ENCODE measurements at regions not wholly inside any gene's neighbourhood (a gene's known extent, or its start where the extent isn't known, plus 50 kb on each side); places are given as distances from the start of the nearest gene placed in this dataset.
"Not testable (repeated sequence)": the region's sequence is repeated elsewhere in the genome, so short reads cannot be mapped to it uniquely, and the experiment has no call there.

- Mint-ChIP-seq H3K9me3 (peaks cover 0 to 2% (median 0%) of the 10 kb centered on the region in 7 donors), H3K4me3 (no peak overlapping the region), H3K27ac (no peak overlapping the region), H3K4me1 (no peaks in the 10 kb centered on the region), H3K27me3 (no peaks in the 10 kb centered on the region), H3K36me3 (no peaks in the 10 kb centered on the region)
- no peaks in the 10 kb centered on the region for H3K9me3 ChIP-seq (ENCODE audit: control insufficient read depth in 2 of 2, low read length in 2 of 2)
- H3K4me1 ChIP-seq (ENCODE audit: control insufficient read depth, insufficient read depth, low read length, poor library complexity, severe bottlenecking): no peaks in the 10 kb centered on the region
- H3K36me3 ChIP-seq (ENCODE audit: control insufficient read depth, insufficient read depth, low read length): no peaks in the 10 kb centered on the region
- ATAC-seq (ENCODE audit: low read depth in 2 of 2) (no peak), DNase-seq (no peak)
- no peaks in the 10 kb centered on the region for H3K27me3 ChIP-seq (ENCODE audit: control insufficient read depth, insufficient read depth, low read length)
- no peak overlapping the region for H3K27ac ChIP-seq (ENCODE audit: insufficient read depth, low read length, poor library complexity, severe bottlenecking)
- H3K4me3 ChIP-seq (ENCODE audit: low read depth, low read length): no peak overlapping the region
Observed at GRCh38 chrY:16644270-16644800, 1235.7 kb downstream of the CDY2B start.

GRCh38 chrY:16639777-16640176 lies 1240.2 kb downstream of the CDY2B start:
- Histone ChIP-seq H3K36me3 (ENCODE audit: control insufficient read depth, insufficient read depth, low read length) (no peaks in the 10 kb centered on the region), H3K27me3 (ENCODE audit: control insufficient read depth, insufficient read depth, low read length) (no peaks in the 10 kb centered on the region), H3K4me3 (ENCODE audit: low read depth, low read length) (no peak overlapping the region), H3K9me3 (ENCODE audit: control insufficient read depth in 2 of 2, low read length in 2 of 2) (no peaks in the 10 kb centered on the region), H3K27ac (ENCODE audit: insufficient read depth, low read length, poor library complexity, severe bottlenecking) (no peak overlapping the region), H3K4me1 (ENCODE audit: control insufficient read depth, insufficient read depth, low read length, poor library complexity, severe bottlenecking) (no peaks in the 10 kb centered on the region)
- Mint-ChIP-seq H3K4me1 (no peaks in the 10 kb centered on the region), H3K27ac (peak overlapping the region in 1 of 3 donors; percentile 26), H3K36me3 (no peaks in the 10 kb centered on the region), H3K4me3 (no peak overlapping the region), H3K27me3 (no peaks in the 10 kb centered on the region), H3K9me3 (peaks cover 0 to 2% (median 0%) of the 10 kb centered on the region in 7 donors)
- ATAC-seq (ENCODE audit: low read depth in 2 of 2) (no peak), DNase-seq (no peak)

GRCh38 chrY:16638743-16639142 lies 1241.3 kb downstream of the CDY2B start:
- H3K27ac Mint-ChIP-seq; H3K27ac ChIP-seq (ENCODE audit: insufficient read depth, low read length, poor library complexity, severe bottlenecking); H3K9me3 ChIP-seq (ENCODE audit: control insufficient read depth in 2 of 2, low read length in 2 of 2); DNase-seq; H3K4me3 Mint-ChIP-seq; H3K4me3 ChIP-seq (ENCODE audit: low read depth, low read length); H3K4me1 ChIP-seq (ENCODE audit: control insufficient read depth, insufficient read depth, low read length, poor library complexity, severe bottlenecking); ATAC-seq (ENCODE audit: low read depth in 2 of 2); H3K4me1 Mint-ChIP-seq; H3K36me3 Mint-ChIP-seq; H3K36me3 ChIP-seq (ENCODE audit: control insufficient read depth, insufficient read depth, low read length); H3K27me3 Mint-ChIP-seq; H3K9me3 Mint-ChIP-seq; H3K27me3 ChIP-seq (ENCODE audit: control insufficient read depth, insufficient read depth, low read length): not testable (repeated sequence)

GRCh38 chrY:16636254-16636653 lies 1243.8 kb downstream of the CDY2B start:
- no peaks in the 10 kb centered on the region for H3K27me3 Mint-ChIP-seq

GRCh38 chrY:16629146-16629545 lies 1250.9 kb downstream of the CDY2B start:
- no peak overlapping the region for H3K4me3 Mint-ChIP-seq

More at GRCh38 chrY:16636254-16636653, 1243.8 kb downstream of the CDY2B start:
- no peak for DNase-seq
- Histone ChIP-seq H3K9me3 (ENCODE audit: control insufficient read depth in 2 of 2, low read length in 2 of 2) (no peaks in the 10 kb centered on the region), H3K27ac (ENCODE audit: insufficient read depth, low read length, poor library complexity, severe bottlenecking) (no peak overlapping the region), H3K4me1 (ENCODE audit: control insufficient read depth, insufficient read depth, low read length, poor library complexity, severe bottlenecking) (no peaks in the 10 kb centered on the region), H3K4me3 (ENCODE audit: low read depth, low read length) (no peak overlapping the region), H3K36me3 (ENCODE audit: control insufficient read depth, insufficient read depth, low read length) (no peaks in the 10 kb centered on the region), H3K27me3 (ENCODE audit: control insufficient read depth, insufficient read depth, low read length) (no peaks in the 10 kb centered on the region)
- H3K4me1 Mint-ChIP-seq: no peaks in the 10 kb centered on the region
- no peak for ATAC-seq (ENCODE audit: low read depth in 2 of 2)
- no peak overlapping the region for H3K4me3 Mint-ChIP-seq
- H3K9me3 Mint-ChIP-seq: peaks cover 0 to 4% (median 0%) of the 10 kb centered on the region in 7 donors
- no peaks in the 10 kb centered on the region for H3K36me3 Mint-ChIP-seq
- no peak overlapping the region for H3K27ac Mint-ChIP-seq

GRCh38 chrY:16627122-16627521 lies 1252.9 kb downstream of the CDY2B start:
- Mint-ChIP-seq H3K9me3 (no peaks in the 10 kb centered on the region), H3K27ac (no peak overlapping the region), H3K36me3 (no peaks in the 10 kb centered on the region), H3K4me1 (no peaks in the 10 kb centered on the region), H3K27me3 (no peaks in the 10 kb centered on the region), H3K4me3 (no peak overlapping the region)
- ATAC-seq (ENCODE audit: low read depth in 2 of 2): no peak
- no peak overlapping the region for H3K4me3 ChIP-seq (ENCODE audit: low read depth, low read length)
- no peaks in the 10 kb centered on the region for H3K27me3 ChIP-seq (ENCODE audit: control insufficient read depth, insufficient read depth, low read length)
- H3K9me3 ChIP-seq (ENCODE audit: control insufficient read depth in 2 of 2, low read length in 2 of 2): no peaks in the 10 kb centered on the region
- no peaks in the 10 kb centered on the region for H3K36me3 ChIP-seq (ENCODE audit: control insufficient read depth, insufficient read depth, low read length)
- no peaks in the 10 kb centered on the region for H3K4me1 ChIP-seq (ENCODE audit: control insufficient read depth, insufficient read depth, low read length, poor library complexity, severe bottlenecking)
- DNase-seq: no peak
- H3K27ac ChIP-seq (ENCODE audit: insufficient read depth, low read length, poor library complexity, severe bottlenecking): no peak overlapping the region

More at GRCh38 chrY:16629146-16629545, 1250.9 kb downstream of the CDY2B start:
- peaks cover 0 to 3% (median 0%) of the 10 kb centered on the region in 7 donors for H3K9me3 Mint-ChIP-seq
- no peaks in the 10 kb centered on the region for H3K4me1 ChIP-seq (ENCODE audit: control insufficient read depth, insufficient read depth, low read length, poor library complexity, severe bottlenecking)
- H3K4me1 Mint-ChIP-seq: no peaks in the 10 kb centered on the region
- no peak overlapping the region for H3K27ac Mint-ChIP-seq
- H3K36me3 ChIP-seq (ENCODE audit: control insufficient read depth, insufficient read depth, low read length): no peaks in the 10 kb centered on the region
- H3K4me3 ChIP-seq (ENCODE audit: low read depth, low read length): no peak overlapping the region
- DNase-seq (no peak), ATAC-seq (ENCODE audit: low read depth in 2 of 2) (no peak)
- H3K27me3 Mint-ChIP-seq: no peaks in the 10 kb centered on the region
- H3K9me3 ChIP-seq (ENCODE audit: control insufficient read depth in 2 of 2, low read length in 2 of 2): no peaks in the 10 kb centered on the region
- H3K36me3 Mint-ChIP-seq: no peaks in the 10 kb centered on the region
- no peaks in the 10 kb centered on the region for H3K27me3 ChIP-seq (ENCODE audit: control insufficient read depth, insufficient read depth, low read length)
- H3K27ac ChIP-seq (ENCODE audit: insufficient read depth, low read length, poor library complexity, severe bottlenecking): no peak overlapping the region

GRCh38 chrY:16616201-16616975 lies 1263.6 kb downstream of the CDY2B start:
- Histone ChIP-seq H3K36me3 (ENCODE audit: control insufficient read depth, insufficient read depth, low read length) (no peaks in the 10 kb centered on the region), H3K27me3 (ENCODE audit: control insufficient read depth, insufficient read depth, low read length) (no peaks in the 10 kb centered on the region), H3K4me1 (ENCODE audit: control insufficient read depth, insufficient read depth, low read length, poor library complexity, severe bottlenecking) (no peaks in the 10 kb centered on the region), H3K27ac (ENCODE audit: insufficient read depth, low read length, poor library complexity, severe bottlenecking) (no peak overlapping the region), H3K4me3 (ENCODE audit: low read depth, low read length) (no peak overlapping the region), H3K9me3 (ENCODE audit: control insufficient read depth in 2 of 2, low read length in 2 of 2) (no peaks in the 10 kb centered on the region)
- Mint-ChIP-seq H3K27ac (no peak overlapping the region), H3K9me3 (no peaks in the 10 kb centered on the region), H3K27me3 (no peaks in the 10 kb centered on the region), H3K4me3 (no peak overlapping the region), H3K36me3 (no peaks in the 10 kb centered on the region), H3K4me1 (no peaks in the 10 kb centered on the region)
- no peak for DNase-seq
- ATAC-seq (ENCODE audit: low read depth in 2 of 2): no peak

GRCh38 chrY:16608679-16609078 lies 1271.3 kb downstream of the CDY2B start:
- no peaks in the 10 kb centered on the region for H3K27me3 ChIP-seq (ENCODE audit: control insufficient read depth, insufficient read depth, low read length)
- no peak overlapping the region for H3K4me3 ChIP-seq (ENCODE audit: low read depth, low read length)
- Mint-ChIP-seq H3K27me3 (no peaks in the 10 kb centered on the region), H3K9me3 (peaks cover 0 to 4% (median 0%) of the 10 kb centered on the region in 7 donors), H3K27ac (no peak overlapping the region), H3K4me3 (no peak overlapping the region), H3K4me1 (no peaks in the 10 kb centered on the region), H3K36me3 (no peaks in the 10 kb centered on the region)
- DNase-seq (no peak), ATAC-seq (ENCODE audit: low read depth in 2 of 2) (no peak)
- no peaks in the 10 kb centered on the region for H3K4me1 ChIP-seq (ENCODE audit: control insufficient read depth, insufficient read depth, low read length, poor library complexity, severe bottlenecking)
- H3K9me3 ChIP-seq (ENCODE audit: control insufficient read depth in 2 of 2, low read length in 2 of 2): no peaks in the 10 kb centered on the region
- no peak overlapping the region for H3K27ac ChIP-seq (ENCODE audit: insufficient read depth, low read length, poor library complexity, severe bottlenecking)
- H3K36me3 ChIP-seq (ENCODE audit: control insufficient read depth, insufficient read depth, low read length): no peaks in the 10 kb centered on the region

All from CD4-positive, CD25-positive, alpha-beta regulatory T cell (primary cell).